HEK293 (cell line): ENCODE measurements at regions not wholly inside any gene's neighbourhood (a gene's known extent, or its start where the extent isn't known, plus 50 kb on each side); places are given as distances from the start of the nearest gene placed in this dataset.

Experiments
- CTCF ChIA-PET: fragments of 350-600 bp; formaldehyde crosslinking; extraction: SDS; loops from one replicate; lab custom pipeline; 2021; ENCODE audit warnings: antibody characterized with exemption; lab: Yijun Ruan, JAX
- POLR2A ChIA-PET: fragments of 300-600 bp; formaldehyde crosslinking; extraction: SDS; loops from one replicate; lab custom pipeline; 2020; ENCODE audit warnings: antibody characterized with exemption, inconsistent platforms; lab: Yijun Ruan, JAX
- H3K27ac ChIP-seq: fragments of 200-500 bp; sonication (Bioruptor generic); 2 replicates; pipeline ENCODE4 v1.5.1; 2014; ENCODE audit warnings: low read depth, low read length, control low read depth, inconsistent platforms; ENCODE audit errors: extremely low read depth
- H3K36me3 ChIP-seq, 2 experiments: fragments of 200-500 bp in 1 of 2; sonication (Bioruptor generic) in 1 of 2; 1 replicate in 1 of 2; 2 replicates in 1 of 2; pipeline ENCODE4 v1.5.1; 2014 to 2017; ENCODE audit warnings: inconsistent platforms in 2 of 2, low read length in 2 of 2; ENCODE audit not compliant: control insufficient read depth in 2 of 2, insufficient read depth in 1 of 2
- H3K4me1 ChIP-seq: fragments of 200-500 bp; sonication (Bioruptor generic); 2 replicates; pipeline ENCODE4 v1.5.1; 2014; ENCODE audit warnings: mild to moderate bottlenecking, low read length, inconsistent platforms; ENCODE audit not compliant: control insufficient read depth, insufficient read depth
- H3K4me3 ChIP-seq: 2 replicates; pipeline ENCODE4 v1.5.1; 2011; ENCODE audit warnings: low read depth, mild to moderate bottlenecking, control low read depth, low read length, moderate library complexity
- H3K9me3 ChIP-seq: fragments of 200-500 bp; sonication (Bioruptor generic); 2 replicates; pipeline ENCODE4 v1.5.1; 2014; ENCODE audit warnings: low read depth, low read length, inconsistent platforms; ENCODE audit not compliant: control insufficient read depth, insufficient read depth
- KLF7 ChIP-seq: fragments of 450-650 bp; formaldehyde crosslinking; IDR thresholded peaks from 2 replicates; pipeline ENCODE4 v1.5.1; 2016; ENCODE audit warnings: missing biosample characterization, missing genetic modification characterization, borderline replicate concordance
- MEIS1 ChIP-seq: sonication (generic); formaldehyde crosslinking; IDR thresholded peaks from 2 replicates; pipeline ENCODE4 v1.8.1; 2022; ENCODE audit warnings: missing genetic modification reagents, mild to moderate bottlenecking, borderline replicate concordance
- PBX3 ChIP-seq: sonication (generic); formaldehyde crosslinking; IDR thresholded peaks from 2 replicates; pipeline ENCODE4 v1.8.1; 2022; ENCODE audit warnings: mild to moderate bottlenecking, moderate library complexity, missing genetic modification reagents
- ZNF184 ChIP-seq: fragments of 450-650 bp; IDR thresholded peaks from 2 replicates; pipeline ENCODE4 v1.5.1; 2018; ENCODE audit warnings: missing biosample characterization, mild to moderate bottlenecking, missing genetic modification characterization
- ZNF221 ChIP-seq: fragments of 450-650 bp; formaldehyde crosslinking; IDR thresholded peaks from 2 replicates; pipeline ENCODE4 v1.5.1; 2017; ENCODE audit warnings: missing biosample characterization, missing genetic modification characterization, borderline replicate concordance
- ZNF274 ChIP-seq, 2 experiments: fragments of 200-500 bp in 1 of 2; fragments of 450-650 bp in 1 of 2; sonication (Bioruptor generic) in 1 of 2; formaldehyde crosslinking in 1 of 2; IDR thresholded peaks; 2 replicates each; pipeline versions ENCODE4 v1.5.1 to v1.6.1; 2014 to 2016; ENCODE audit warnings: borderline replicate concordance in 1 of 2, inconsistent platforms in 1 of 2, low read length in 1 of 2, missing biosample characterization in 1 of 2, missing genetic modification characterization in 1 of 2
- ZNF335 ChIP-seq: fragments of 450-650 bp; formaldehyde crosslinking; conservative IDR thresholded peaks from 2 replicates; pipeline ENCODE4 v1.5.1; 2016; ENCODE audit warnings: missing biosample characterization, missing genetic modification characterization
- ZNF354C ChIP-seq: fragments of 450-650 bp; formaldehyde crosslinking; IDR thresholded peaks from 2 replicates; pipeline ENCODE4 v1.5.1; 2016; ENCODE audit warnings: missing biosample characterization, missing genetic modification characterization, low read depth, borderline replicate concordance
- ZNF391 ChIP-seq: fragments of 450-650 bp; formaldehyde crosslinking; IDR thresholded peaks from 2 replicates; pipeline ENCODE4 v1.5.1; 2016; ENCODE audit warnings: low read depth, missing biosample characterization, missing genetic modification characterization, borderline replicate concordance
- ZNF398 ChIP-seq: fragments of 450-650 bp; formaldehyde crosslinking; IDR thresholded peaks from 2 replicates; pipeline ENCODE4 v1.5.1; 2017; ENCODE audit warnings: missing biosample characterization, missing genetic modification characterization
- ZNF416 ChIP-seq: fragments of 450-650 bp; formaldehyde crosslinking; IDR thresholded peaks from 2 replicates; pipeline ENCODE4 v1.5.1; 2016; ENCODE audit warnings: missing biosample characterization, missing genetic modification characterization
- ZNF560 ChIP-seq: fragments of 450-650 bp; formaldehyde crosslinking; IDR thresholded peaks from 2 replicates; pipeline ENCODE4 v1.5.1; 2017; ENCODE audit warnings: missing biosample characterization, missing genetic modification characterization, borderline replicate concordance
- ZNF561 ChIP-seq: fragments of 450-650 bp; IDR thresholded peaks from 2 replicates; pipeline ENCODE4 v1.5.1; 2018; ENCODE audit warnings: missing biosample characterization, missing genetic modification characterization, borderline replicate concordance
- ZNF571 ChIP-seq: fragments of 450-650 bp; formaldehyde crosslinking; IDR thresholded peaks from 2 replicates; pipeline ENCODE4 v1.5.0; 2017; ENCODE audit warnings: missing biosample characterization, missing genetic modification characterization
- ZNF624 ChIP-seq: fragments of 450-650 bp; formaldehyde crosslinking; IDR thresholded peaks from 2 replicates; pipeline ENCODE4 v1.5.1; 2017; ENCODE audit warnings: missing biosample characterization, missing genetic modification characterization
- ZSCAN18 ChIP-seq: fragments of 450-650 bp; formaldehyde crosslinking; IDR thresholded peaks from 2 replicates; pipeline ENCODE4 v1.5.1; 2016; ENCODE audit warnings: missing biosample characterization, missing genetic modification characterization
- TF ChIP-seq, protein P1 (sequence below): fragments of 450-650 bp; formaldehyde crosslinking; IDR thresholded peaks from 2 replicates; pipeline ENCODE4 v1.5.1; 2016; ENCODE audit warnings: missing biosample characterization, missing genetic modification characterization
- TF ChIP-seq, protein P2 (sequence below): fragments of 450-650 bp; formaldehyde crosslinking; IDR thresholded peaks from 2 replicates; pipeline ENCODE4 v1.5.1; 2016; ENCODE audit warnings: missing biosample characterization, missing genetic modification characterization
- TF ChIP-seq, protein P3 (sequence below): fragments of 450-650 bp; formaldehyde crosslinking; IDR thresholded peaks from 2 replicates; pipeline ENCODE4 v1.5.1; 2016; ENCODE audit warnings: missing biosample characterization, missing genetic modification characterization

GRCh38 chr11:112511271-112511670 is 250.6 kb upstream of the PLET1 start:
- Histone ChIP-seq H3K27ac (no peak overlapping the region), H3K9me3 (no peaks in the 10 kb centered on the region), H3K4me1 (no peaks in the 10 kb centered on the region), H3K4me3 (no peak overlapping the region), H3K36me3 (no peaks in the 10 kb centered on the region)
- POLR2A ChIA-PET: no interaction called here
- no peak for TF ChIP-seq MEIS1
- TF ChIP-seq ZNF335: 0 out of 2 replicates have a peak, but pooled peaks have one; percentile 38
- CTCF ChIA-PET: interaction anchor here (0.6 to 1.8 kb wide), 3 partner anchors 44 to 606 kb away, joined by 3 to 5 read pairs (median 4); no protein-coding TSS in a partner anchor

DNA sequence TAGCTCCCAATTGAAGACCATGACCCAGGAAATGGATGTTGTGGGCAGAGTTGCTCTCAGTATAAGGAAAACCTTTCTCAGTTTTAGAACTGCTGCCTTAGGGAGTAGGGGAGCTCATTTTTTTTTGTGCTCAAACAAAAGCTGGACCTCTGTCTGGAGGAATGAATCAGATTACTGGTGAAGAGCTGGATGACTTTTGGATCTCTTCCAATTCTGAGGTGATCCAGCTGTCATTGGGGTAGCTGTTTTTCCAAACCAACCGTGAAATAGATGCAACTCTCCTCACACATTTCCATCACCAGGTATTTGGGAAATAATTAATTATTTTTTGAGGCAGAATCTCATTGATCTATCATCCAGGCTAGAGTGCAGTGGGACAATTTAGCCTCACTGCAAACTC is 251.3 kb upstream of the PLET1 start:
- Histone ChIP-seq H3K27ac (no peak overlapping the region), H3K4me3 (no peak overlapping the region), H3K4me1 (no peaks in the 10 kb centered on the region), H3K36me3 (no peaks in the 10 kb centered on the region), H3K9me3 (no peaks in the 10 kb centered on the region)
- ChIA-PET CTCF (interaction anchor here (0.6 to 1.8 kb wide), 2 partner anchors 44 to 223 kb away, joined by 4 to 5 read pairs; no protein-coding TSS in a partner anchor), POLR2A (interaction anchor here (0.6 kb wide), 1 partner anchor 200 kb away, joined by 3 read pairs; no protein-coding TSS in a partner anchor)
- TF ChIP-seq ZNF221 (tag by site-specific recombination) (no peak), PBX3 (CRISPR knock-in tag) (no peak), ZNF560 (no peak)

- H3K4me3 ChIP-seq: no peak overlapping the region
- POLR2A ChIA-PET: no interaction called here
- CTCF ChIA-PET: no interaction called here
- TF ChIP-seq ZSCAN18 (tag by site-specific recombination) (no peak), ZNF571 (tag by site-specific recombination) (no peak), ZNF416 (no peak), KLF7 (tag by site-specific recombination) (no peak), ZNF354C (tag by site-specific recombination) (no peak), ZNF561 (tag by site-specific recombination) (no peak), ZNF184 (no peak), ZNF398 (tag by site-specific recombination) (no peak), ZNF391 (tag by site-specific recombination) (no peak), ZNF624 (no peak), PBX3 (CRISPR knock-in tag) (no peak), ZNF274 (IDR thresholded peaks at IDR 0.05; ENCODE audit: low read length) (no peak), ZNF274 (tag by site-specific recombination; IDR thresholded peaks at IDR 0.05; ENCODE audit: borderline replicate concordance) (no peak)
- TF ChIP-seq, protein P1, sequence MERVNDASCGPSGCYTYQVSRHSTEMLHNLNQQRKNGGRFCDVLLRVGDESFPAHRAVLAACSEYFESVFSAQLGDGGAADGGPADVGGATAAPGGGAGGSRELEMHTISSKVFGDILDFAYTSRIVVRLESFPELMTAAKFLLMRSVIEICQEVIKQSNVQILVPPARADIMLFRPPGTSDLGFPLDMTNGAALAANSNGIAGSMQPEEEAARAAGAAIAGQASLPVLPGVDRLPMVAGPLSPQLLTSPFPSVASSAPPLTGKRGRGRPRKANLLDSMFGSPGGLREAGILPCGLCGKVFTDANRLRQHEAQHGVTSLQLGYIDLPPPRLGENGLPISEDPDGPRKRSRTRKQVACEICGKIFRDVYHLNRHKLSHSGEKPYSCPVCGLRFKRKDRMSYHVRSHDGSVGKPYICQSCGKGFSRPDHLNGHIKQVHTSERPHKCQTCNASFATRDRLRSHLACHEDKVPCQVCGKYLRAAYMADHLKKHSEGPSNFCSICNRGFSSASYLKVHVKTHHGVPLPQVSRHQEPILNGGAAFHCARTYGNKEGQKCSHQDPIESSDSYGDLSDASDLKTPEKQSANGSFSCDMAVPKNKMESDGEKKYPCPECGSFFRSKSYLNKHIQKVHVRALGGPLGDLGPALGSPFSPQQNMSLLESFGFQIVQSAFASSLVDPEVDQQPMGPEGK (tag by site-specific recombination): no peak
- TF ChIP-seq, protein P2, sequence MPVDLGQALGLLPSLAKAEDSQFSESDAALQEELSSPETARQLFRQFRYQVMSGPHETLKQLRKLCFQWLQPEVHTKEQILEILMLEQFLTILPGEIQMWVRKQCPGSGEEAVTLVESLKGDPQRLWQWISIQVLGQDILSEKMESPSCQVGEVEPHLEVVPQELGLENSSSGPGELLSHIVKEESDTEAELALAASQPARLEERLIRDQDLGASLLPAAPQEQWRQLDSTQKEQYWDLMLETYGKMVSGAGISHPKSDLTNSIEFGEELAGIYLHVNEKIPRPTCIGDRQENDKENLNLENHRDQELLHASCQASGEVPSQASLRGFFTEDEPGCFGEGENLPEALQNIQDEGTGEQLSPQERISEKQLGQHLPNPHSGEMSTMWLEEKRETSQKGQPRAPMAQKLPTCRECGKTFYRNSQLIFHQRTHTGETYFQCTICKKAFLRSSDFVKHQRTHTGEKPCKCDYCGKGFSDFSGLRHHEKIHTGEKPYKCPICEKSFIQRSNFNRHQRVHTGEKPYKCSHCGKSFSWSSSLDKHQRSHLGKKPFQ (tag by site-specific recombination): no peak
- TF ChIP-seq, protein P3, sequence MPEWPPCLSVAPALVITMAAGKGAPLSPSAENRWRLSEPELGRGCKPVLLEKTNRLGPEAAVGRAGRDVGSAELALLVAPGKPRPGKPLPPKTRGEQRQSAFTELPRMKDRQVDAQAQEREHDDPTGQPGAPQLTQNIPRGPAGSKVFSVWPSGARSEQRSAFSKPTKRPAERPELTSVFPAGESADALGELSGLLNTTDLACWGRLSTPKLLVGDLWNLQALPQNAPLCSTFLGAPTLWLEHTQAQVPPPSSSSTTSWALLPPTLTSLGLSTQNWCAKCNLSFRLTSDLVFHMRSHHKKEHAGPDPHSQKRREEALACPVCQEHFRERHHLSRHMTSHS: no peak
Observed at GRCh38 chr11:112513417-112513816, 252.8 kb upstream of the PLET1 start.

More at GRCh38 chr11:112513417-112513816, 252.8 kb upstream of the PLET1 start:
- Histone ChIP-seq H3K36me3 (no peaks in the 10 kb centered on the region), H3K9me3 (no peaks in the 10 kb centered on the region), H3K4me1 (no peaks in the 10 kb centered on the region), H3K27ac (no peak overlapping the region)
